ENCODE measurements at regions not wholly inside any gene's neighbourhood (a gene's known extent, or its start where the extent isn't known, plus 50 kb on each side); places are given as distances from the start of the nearest gene placed in this dataset.

GRCh38 chr19:29278716-29279115 lies 65.8 kb upstream of the UQCRFS1 start:
- no peak overlapping the region for H3K4me3 ChIP-seq (ENCODE audit: control insufficient read depth in 2 of 3, extremely low read depth in 1 of 3, insufficient read depth in 2 of 3, low read depth in 1 of 3, low read length in 3 of 3)
- H3K4me2 ChIP-seq (ENCODE audit: control insufficient read depth, extremely low read depth, insufficient read depth, low read depth, low read length): no peak overlapping the region
- no peak overlapping the region for H2AFZ ChIP-seq (ENCODE audit: control insufficient read depth, low read length)
- H3K9ac ChIP-seq (ENCODE audit: control insufficient read depth, extremely low read depth, insufficient read depth, low read length): no peak overlapping the region
- no peak for DNase-seq (ENCODE audit: low read depth, low spot score)
- H3K27me3 ChIP-seq (ENCODE audit: control insufficient read depth, extremely low read depth, insufficient read depth, low read length): no peaks in the 10 kb centered on the region
- no peaks in the 10 kb centered on the region for H4K20me1 ChIP-seq (ENCODE audit: control insufficient read depth, extremely low read depth, insufficient read depth, low read length)
- no peaks in the 10 kb centered on the region for H3K4me1 ChIP-seq (ENCODE audit: control insufficient read depth, extremely low read depth, insufficient read depth, low read length)
- no peak for FAIRE-seq
- dilution Hi-C loops (cut with MboI; ENCODE audit: extremely low pct_ligation_motif_present, low sequenced_read_pairs): no loop called here
- H3K9me1 ChIP-seq (ENCODE audit: control insufficient read depth, extremely low read depth, insufficient read depth, low read length): no peaks in the 10 kb centered on the region
- no peak overlapping the region for H3K27ac ChIP-seq (ENCODE audit: control insufficient read depth, insufficient read depth, low read length)
- H3K79me2 ChIP-seq (ENCODE audit: control insufficient read depth, insufficient read depth, low read length): no peaks in the 10 kb centered on the region
- H3K36me3 ChIP-seq (ENCODE audit: control insufficient read depth in 2 of 2, extremely low read depth in 1 of 2, insufficient read depth in 2 of 2, low read length in 2 of 2): no peaks in the 10 kb centered on the region
- no peaks in the 10 kb centered on the region for H3K9me3 ChIP-seq (ENCODE audit: control insufficient read depth, low read depth, low read length)
- no peak for TF ChIP-seq EZH2 (IDR thresholded peaks at IDR 0.05; ENCODE audit: low read length)
- TF ChIP-seq, protein P1, sequence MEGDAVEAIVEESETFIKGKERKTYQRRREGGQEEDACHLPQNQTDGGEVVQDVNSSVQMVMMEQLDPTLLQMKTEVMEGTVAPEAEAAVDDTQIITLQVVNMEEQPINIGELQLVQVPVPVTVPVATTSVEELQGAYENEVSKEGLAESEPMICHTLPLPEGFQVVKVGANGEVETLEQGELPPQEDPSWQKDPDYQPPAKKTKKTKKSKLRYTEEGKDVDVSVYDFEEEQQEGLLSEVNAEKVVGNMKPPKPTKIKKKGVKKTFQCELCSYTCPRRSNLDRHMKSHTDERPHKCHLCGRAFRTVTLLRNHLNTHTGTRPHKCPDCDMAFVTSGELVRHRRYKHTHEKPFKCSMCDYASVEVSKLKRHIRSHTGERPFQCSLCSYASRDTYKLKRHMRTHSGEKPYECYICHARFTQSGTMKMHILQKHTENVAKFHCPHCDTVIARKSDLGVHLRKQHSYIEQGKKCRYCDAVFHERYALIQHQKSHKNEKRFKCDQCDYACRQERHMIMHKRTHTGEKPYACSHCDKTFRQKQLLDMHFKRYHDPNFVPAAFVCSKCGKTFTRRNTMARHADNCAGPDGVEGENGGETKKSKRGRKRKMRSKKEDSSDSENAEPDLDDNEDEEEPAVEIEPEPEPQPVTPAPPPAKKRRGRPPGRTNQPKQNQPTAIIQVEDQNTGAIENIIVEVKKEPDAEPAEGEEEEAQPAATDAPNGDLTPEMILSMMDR (optimal IDR thresholded peaks at IDR 0.05 in 1 of 3, IDR thresholded peaks at IDR 0.05 in 1 of 3, conservative IDR thresholded peaks at IDR 0.05 in 1 of 3; ENCODE audit: extremely low read depth in 1 of 3, insufficient read depth in 2 of 3, low read length in 3 of 3): no peak

DNA sequence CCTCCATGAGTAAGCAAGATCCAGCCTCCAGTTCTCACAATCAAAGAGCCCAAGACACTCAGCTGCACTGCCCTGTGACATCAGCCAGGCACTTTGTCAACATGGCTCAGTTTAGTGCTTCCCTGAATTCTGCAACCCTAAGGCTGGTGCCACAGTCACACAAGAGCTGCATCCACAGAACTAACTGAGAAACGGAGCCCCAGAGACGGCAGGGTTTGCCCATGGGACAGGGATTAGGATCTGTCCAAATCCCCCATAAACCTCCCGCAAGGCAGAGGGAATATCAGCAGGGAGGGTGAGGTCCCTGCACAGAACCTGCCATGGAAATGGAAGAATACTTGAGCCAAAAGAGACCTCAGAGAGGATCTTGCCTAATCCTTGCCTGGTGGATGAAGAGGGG lies 70.4 kb upstream of the UQCRFS1 start:
- no peak overlapping the region for H3K9ac ChIP-seq (ENCODE audit: control insufficient read depth, extremely low read depth, insufficient read depth, low read length)
- H3K9me1 ChIP-seq (ENCODE audit: control insufficient read depth, extremely low read depth, insufficient read depth, low read length): no peaks in the 10 kb centered on the region
- TF ChIP-seq, protein P1 (optimal IDR thresholded peaks at IDR 0.05 in 1 of 3, IDR thresholded peaks at IDR 0.05 in 1 of 3, conservative IDR thresholded peaks at IDR 0.05 in 1 of 3; ENCODE audit: extremely low read depth in 1 of 3, insufficient read depth in 2 of 3, low read length in 3 of 3): no peak
- TF ChIP-seq EZH2 (IDR thresholded peaks at IDR 0.05; ENCODE audit: low read length): no peak
- dilution Hi-C loops (cut with MboI; ENCODE audit: extremely low pct_ligation_motif_present, low sequenced_read_pairs): no loop called here
- H3K27ac ChIP-seq (ENCODE audit: control insufficient read depth, insufficient read depth, low read length): no peak overlapping the region
- FAIRE-seq (no peak), DNase-seq (ENCODE audit: low read depth, low spot score) (no peak)
- no peaks in the 10 kb centered on the region for H3K79me2 ChIP-seq (ENCODE audit: control insufficient read depth, insufficient read depth, low read length)
- no peak overlapping the region for H2AFZ ChIP-seq (ENCODE audit: control insufficient read depth, low read length)
- no peaks in the 10 kb centered on the region for H3K27me3 ChIP-seq (ENCODE audit: control insufficient read depth, extremely low read depth, insufficient read depth, low read length)
- H4K20me1 ChIP-seq (ENCODE audit: control insufficient read depth, extremely low read depth, insufficient read depth, low read length): no peaks in the 10 kb centered on the region
- no peaks in the 10 kb centered on the region for H3K4me1 ChIP-seq (ENCODE audit: control insufficient read depth, extremely low read depth, insufficient read depth, low read length)
- H3K36me3 ChIP-seq (ENCODE audit: control insufficient read depth in 2 of 2, extremely low read depth in 1 of 2, insufficient read depth in 2 of 2, low read length in 2 of 2): no peaks in the 10 kb centered on the region
- no peak overlapping the region for H3K4me2 ChIP-seq (ENCODE audit: control insufficient read depth, extremely low read depth, insufficient read depth, low read depth, low read length)
- no peak overlapping the region for H3K4me3 ChIP-seq (ENCODE audit: control insufficient read depth in 2 of 3, extremely low read depth in 1 of 3, insufficient read depth in 2 of 3, low read depth in 1 of 3, low read length in 3 of 3)
- no peaks in the 10 kb centered on the region for H3K9me3 ChIP-seq (ENCODE audit: control insufficient read depth, low read depth, low read length)

All from keratinocyte (primary cell).